Osteoblast (primary cell): ENCODE measurements at regions not wholly inside any gene's neighbourhood (a gene's known extent, or its start where the extent isn't known, plus 50 kb on each side); places are given as distances from the start of the nearest gene placed in this dataset.

Source experiments
- DNase-seq: peaks from one replicate; pipeline ENCODE4 v3.0.0; 2011; ENCODE audit warnings: low spot score, mixed read lengths; ENCODE audit not compliant: insufficient read length; ENCODE audit errors: missing footprints
- H2AFZ ChIP-seq: 2 replicates; pipeline ENCODE4 v1.6.0; 2011; ENCODE audit warnings: mild to moderate bottlenecking, low read length
- H3K27ac ChIP-seq: 2 replicates; pipeline ENCODE4 v1.5.1; 2011; ENCODE audit warnings: mild to moderate bottlenecking, low read depth, low read length, moderate library complexity
- H3K27me3 ChIP-seq: 2 replicates; pipeline ENCODE4 v1.6.0; 2012; ENCODE audit warnings: mild to moderate bottlenecking, control low read depth, inconsistent platforms, low read length, moderate library complexity; ENCODE audit not compliant: insufficient read depth
- H3K36me3 ChIP-seq: 2 replicates; pipeline ENCODE4 v1.5.1; 2011; ENCODE audit warnings: mild to moderate bottlenecking, low read length, control low read depth, moderate library complexity; ENCODE audit not compliant: insufficient read depth
- H3K4me1 ChIP-seq: 2 replicates; pipeline ENCODE4 v1.5.1; 2011; ENCODE audit warnings: mild to moderate bottlenecking, low read length, control low read depth, moderate library complexity; ENCODE audit not compliant: insufficient read depth
- H3K4me2 ChIP-seq: 2 replicates; pipeline ENCODE4 v1.6.0; 2011; ENCODE audit warnings: mild to moderate bottlenecking, low read length; ENCODE audit not compliant: insufficient read depth
- H3K4me3 ChIP-seq: fragments of 200-600 bp; sonication (generic); 3 replicates; pipeline ENCODE4 v1.5.1; 2012; ENCODE audit warnings: mild to moderate bottlenecking, low read length, inconsistent platforms; ENCODE audit not compliant: insufficient read depth
- H3K79me2 ChIP-seq: 2 replicates; pipeline ENCODE4 v1.6.0; 2012; ENCODE audit warnings: mild to moderate bottlenecking, low read length, control low read depth, inconsistent platforms; ENCODE audit not compliant: insufficient read depth
- H3K9me3 ChIP-seq: 2 replicates; pipeline ENCODE4 v1.5.1; 2011; ENCODE audit warnings: low read depth, low read length, control low read depth
- H4K20me1 ChIP-seq: 2 replicates; pipeline ENCODE4 v1.6.0; 2012; ENCODE audit warnings: mild to moderate bottlenecking, low read length, control low read depth; ENCODE audit not compliant: insufficient read depth
- CTCF ChIP-seq: IDR thresholded peaks from 2 replicates; pipeline ENCODE4 v1.5.1; 2011; ENCODE audit warnings: mild to moderate bottlenecking, low read depth, low read length, moderate library complexity; ENCODE audit errors: extremely low read depth

- Histone ChIP-seq H3K4me1 (no peaks in the 10 kb centered on the region), H3K4me2 (no peak overlapping the region), H4K20me1 (no peaks in the 10 kb centered on the region), H3K9me3 (no peaks in the 10 kb centered on the region), H2AFZ (no peak overlapping the region), H3K4me3 (no peak overlapping the region), H3K79me2 (no peaks in the 10 kb centered on the region), H3K36me3 (no peaks in the 10 kb centered on the region), H3K27ac (no peak overlapping the region), H3K27me3 (no peaks in the 10 kb centered on the region)
- no peak for DNase-seq
- no peak for TF ChIP-seq CTCF
Measured at GRCh38 chr2:137812517-137812916, 151.8 kb upstream of the HNMT start.

- H3K9me3 ChIP-seq, result no peaks in the 10 kb centered on the region
Measured at GRCh38 chr2:137813176-137813575, 151.1 kb upstream of the HNMT start.

GRCh38 chr2:137817058-137817457 lies 147.2 kb upstream of the HNMT start:
- no peaks in the 10 kb centered on the region for H3K4me1 ChIP-seq
- H3K9me3 ChIP-seq, result no peaks in the 10 kb centered on the region
- H3K27ac ChIP-seq, result no peak overlapping the region
- no peak overlapping the region for H2AFZ ChIP-seq
- no peaks in the 10 kb centered on the region for H3K27me3 ChIP-seq
- no peaks in the 10 kb centered on the region for H4K20me1 ChIP-seq
- no peak for DNase-seq
- TF ChIP-seq CTCF, result no peak
- H3K4me2 ChIP-seq, result no peak overlapping the region
- no peaks in the 10 kb centered on the region for H3K36me3 ChIP-seq
- H3K79me2 ChIP-seq, result no peaks in the 10 kb centered on the region
- H3K4me3 ChIP-seq, result no peak overlapping the region

More at GRCh38 chr2:137813176-137813575, 151.1 kb upstream of the HNMT start:
- Histone ChIP-seq H3K27ac (no peak overlapping the region), H3K4me3 (no peak overlapping the region), H2AFZ (no peak overlapping the region), H3K4me2 (no peak overlapping the region), H3K36me3 (no peaks in the 10 kb centered on the region), H4K20me1 (no peaks in the 10 kb centered on the region), H3K79me2 (no peaks in the 10 kb centered on the region), H3K4me1 (no peaks in the 10 kb centered on the region), H3K27me3 (no peaks in the 10 kb centered on the region)
- no peak for DNase-seq
- TF ChIP-seq CTCF, result no peak

- H4K20me1 ChIP-seq, result no peaks in the 10 kb centered on the region
- H3K27me3 ChIP-seq, result no peaks in the 10 kb centered on the region
Measured at GRCh38 chr2:137823196-137823595, 141.1 kb upstream of the HNMT start.

More at GRCh38 chr2:137823196-137823595, 141.1 kb upstream of the HNMT start:
- Histone ChIP-seq H3K4me2 (no peak overlapping the region), H3K9me3 (no peaks in the 10 kb centered on the region), H3K36me3 (no peaks in the 10 kb centered on the region), H3K79me2 (no peaks in the 10 kb centered on the region), H2AFZ (no peak overlapping the region), H3K4me3 (no peak overlapping the region), H3K4me1 (no peaks in the 10 kb centered on the region), H3K27ac (no peak overlapping the region)
- TF ChIP-seq CTCF, result no peak
- DNase-seq, result no peak
